ENCODE measurements at regions not wholly inside any gene's neighbourhood (a gene's known extent, or its start where the extent isn't known, plus 50 kb on each side); places are given as distances from the start of the nearest gene placed in this dataset.

DNA sequence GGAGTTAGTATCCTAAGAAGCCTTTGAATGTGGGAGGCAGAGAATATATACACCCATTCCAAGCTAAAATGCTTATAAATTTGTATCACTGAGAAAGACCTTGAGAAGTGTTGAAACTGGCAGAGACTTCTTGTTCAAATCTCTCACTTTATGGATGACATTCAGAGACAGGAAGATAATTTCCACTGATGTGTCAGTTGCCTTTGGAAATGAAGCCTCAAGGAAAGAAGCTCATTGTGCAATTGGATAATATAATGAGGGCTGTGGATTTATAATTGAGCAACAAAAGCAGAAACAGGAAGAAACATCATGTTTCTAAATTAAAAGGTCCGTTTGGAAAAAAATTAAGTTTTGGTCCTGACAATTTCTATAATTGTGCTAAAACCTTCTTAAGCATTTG, 789.9 kb upstream of the IGFBP3 start:
- no peak for DNase-seq

DNA sequence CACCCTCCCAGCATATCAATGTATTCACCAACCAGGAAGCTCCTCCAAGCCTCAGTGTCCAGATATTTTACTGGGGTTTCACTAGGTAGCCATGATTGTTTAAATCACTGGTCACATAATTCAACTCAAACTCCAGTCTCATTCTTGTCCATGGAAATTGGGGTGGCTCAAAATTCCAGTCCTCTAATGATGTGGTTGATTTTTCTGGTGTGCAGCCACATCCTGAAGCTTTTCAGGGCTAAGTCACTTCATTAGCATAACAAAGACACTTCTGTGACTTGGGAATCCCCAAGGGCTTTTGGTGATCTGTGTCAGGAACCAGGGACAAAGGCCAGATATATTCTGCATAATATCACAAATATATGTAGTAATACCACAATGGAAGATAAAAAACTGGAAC, 786.9 kb upstream of the IGFBP3 start:
- DNase-seq: no peak

- no peak for DNase-seq
Observed at GRCh38 chr7:46705386-46706255, 784.5 kb upstream of the IGFBP3 start.

DNA sequence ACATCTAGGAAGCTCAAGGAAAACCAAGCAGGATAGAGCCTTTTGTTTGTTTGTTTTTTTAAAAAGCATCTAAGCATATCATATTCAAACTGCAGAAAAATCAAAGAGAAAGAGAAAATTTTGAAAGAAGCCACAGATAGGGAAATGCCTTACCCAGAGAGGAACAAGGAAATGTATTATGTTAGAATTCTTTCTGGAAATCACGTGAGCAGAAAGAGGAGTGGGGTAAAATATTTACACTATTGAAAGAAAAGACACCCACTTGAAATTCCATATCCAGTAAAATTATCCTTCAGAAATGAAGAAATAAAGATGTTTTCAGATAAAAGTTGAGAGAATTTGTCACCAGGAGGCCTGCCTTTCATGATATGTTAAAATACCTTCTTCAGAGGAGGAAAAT, 775.7 kb upstream of the IGFBP3 start:
- no peak for DNase-seq

DNA sequence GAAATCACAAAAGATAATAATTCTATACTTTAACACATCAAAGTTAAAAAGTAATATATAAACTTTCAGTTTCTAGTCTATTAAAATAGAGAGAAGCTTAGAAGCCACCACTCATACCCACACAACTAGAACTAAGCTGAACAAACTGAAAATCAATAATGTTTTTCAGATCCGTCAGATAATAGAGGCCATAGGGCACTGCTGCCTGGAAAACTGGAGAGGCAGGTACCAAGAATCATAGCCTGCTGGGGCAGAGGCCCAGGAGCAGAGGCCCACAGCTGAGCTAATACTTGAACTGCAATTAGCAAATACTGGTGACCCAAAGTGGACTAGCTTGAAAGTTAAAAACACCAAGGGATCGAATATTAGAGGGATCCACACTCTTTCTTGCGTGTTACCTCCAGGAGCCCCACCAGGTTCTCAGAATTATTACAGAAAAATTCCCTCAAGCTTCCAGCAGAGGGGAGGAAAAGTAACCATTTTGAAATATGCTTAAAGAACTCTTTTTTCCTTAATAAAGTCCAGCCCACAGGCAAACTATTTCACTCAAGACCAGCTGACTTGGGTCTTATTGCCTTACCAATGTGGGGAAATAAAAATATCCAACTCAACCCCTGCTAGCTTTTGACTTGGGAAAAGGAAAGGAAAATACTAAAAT, 774.1 kb upstream of the IGFBP3 start:
- no peak for DNase-seq

DNA sequence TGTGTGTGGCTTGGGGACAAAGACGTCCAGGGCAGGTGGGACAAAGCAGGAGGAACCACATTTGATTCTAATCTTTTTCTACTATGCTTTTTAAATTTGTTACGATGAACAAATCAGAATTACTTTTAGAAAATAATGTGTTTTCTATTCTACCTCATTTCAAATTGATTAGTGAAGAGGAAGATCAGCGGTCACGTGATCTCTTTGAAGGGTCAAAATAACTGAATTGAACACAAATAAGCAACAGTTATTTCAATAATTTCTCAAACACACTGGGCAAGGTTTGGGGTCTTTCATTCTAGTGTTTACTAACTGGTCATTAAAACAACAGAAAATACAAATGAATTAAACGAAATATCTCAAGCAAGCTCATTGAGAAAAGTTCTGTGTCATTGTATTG, 773.0 kb upstream of the IGFBP3 start:
- DNase-seq: no peak

DNA sequence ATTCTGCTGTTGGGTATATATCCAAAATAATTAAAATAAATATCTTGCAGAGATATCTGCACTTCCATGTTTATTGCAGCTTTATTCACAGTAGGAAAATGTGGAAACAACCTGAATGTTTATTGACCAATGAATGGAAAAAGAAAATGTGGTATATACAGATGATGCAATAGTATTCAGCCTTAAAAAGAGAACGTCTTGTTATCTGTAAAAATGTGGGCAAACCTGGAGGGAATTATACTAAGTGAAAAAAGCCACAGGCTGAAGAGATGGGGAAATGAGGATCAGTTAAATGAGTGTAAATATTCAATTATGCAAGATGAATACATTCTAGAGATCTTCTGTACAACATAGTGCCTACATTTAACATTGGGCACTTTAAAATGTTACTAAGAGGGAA, 766.1 kb upstream of the IGFBP3 start:
- no peak for DNase-seq

DNA sequence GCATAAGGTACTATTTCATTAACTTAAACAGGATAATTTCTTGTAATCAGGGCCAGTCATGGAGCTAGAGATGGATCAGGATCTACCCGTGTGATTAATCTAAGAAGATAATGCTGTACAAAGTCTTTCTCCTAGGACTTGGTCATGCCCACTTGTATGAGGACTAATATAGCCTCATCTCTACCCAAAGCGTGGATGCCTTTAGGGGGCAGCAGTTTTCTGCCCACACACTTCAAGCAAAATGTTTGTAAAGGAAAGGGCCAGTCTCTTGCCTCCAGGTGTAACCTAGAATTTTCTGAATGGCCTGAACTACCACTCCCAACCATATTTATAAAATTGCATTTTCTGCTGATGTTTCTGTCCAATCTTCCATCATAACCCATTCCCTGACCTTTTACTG, 764.0 kb upstream of the IGFBP3 start:
- no peak for DNase-seq

GRCh38 chr7:46682836-46683624, 762.0 kb upstream of the IGFBP3 start:
- no peak for DNase-seq

DNA sequence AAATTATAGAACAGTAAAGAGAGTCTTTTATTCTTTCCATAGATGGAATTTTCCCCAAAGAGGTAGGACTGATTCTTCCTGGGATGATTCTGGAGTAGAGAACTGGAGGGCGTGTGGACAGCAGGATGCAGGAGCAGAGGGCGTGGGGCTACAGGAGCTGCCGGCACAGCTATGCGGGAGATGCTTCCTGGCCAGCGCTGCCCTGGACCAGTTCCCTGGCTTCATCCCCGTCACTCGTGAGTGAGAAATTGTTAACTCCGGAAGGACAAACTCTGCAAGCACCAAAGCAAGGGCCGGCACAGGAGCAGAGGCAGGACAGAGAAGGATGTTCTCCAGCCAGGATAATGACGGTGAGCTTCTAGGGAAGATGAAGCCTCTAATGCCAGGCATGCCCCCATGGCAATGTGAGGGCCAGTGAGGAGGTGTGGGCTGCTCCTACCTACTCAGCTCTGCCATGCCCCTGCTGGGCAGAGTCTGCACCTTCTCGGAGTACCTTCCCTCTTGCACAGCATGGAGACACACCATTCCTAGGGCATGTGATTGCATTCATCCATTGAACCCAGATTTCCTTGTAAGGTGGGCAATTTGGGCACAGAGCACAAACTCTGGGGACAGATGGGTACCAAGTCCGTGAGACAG, 760.9 kb upstream of the IGFBP3 start:
- DNase-seq: no peak

- no peak for DNase-seq
Observed at GRCh38 chr7:46680147-46680546, 759.1 kb upstream of the IGFBP3 start.

DNA sequence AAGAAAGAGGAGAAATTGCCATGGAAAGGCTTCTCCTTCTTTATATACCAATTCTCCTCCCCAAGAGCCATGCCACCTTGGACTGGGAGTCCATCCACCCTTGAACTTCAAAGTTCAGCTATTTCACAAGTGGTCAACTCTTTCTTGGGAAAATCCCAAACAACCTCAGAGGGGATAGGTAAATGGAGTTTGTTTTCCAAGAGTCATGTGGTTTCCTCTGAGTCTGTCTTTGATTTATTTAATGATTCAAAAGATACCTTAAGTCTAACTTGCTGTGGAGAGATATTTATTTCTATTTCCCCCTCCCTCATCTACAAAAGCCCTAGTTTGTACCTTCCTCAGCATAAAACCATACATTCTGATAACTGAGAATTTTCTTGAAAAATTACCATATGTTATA, 758.6 kb upstream of the IGFBP3 start:
- no peak for DNase-seq

DNA sequence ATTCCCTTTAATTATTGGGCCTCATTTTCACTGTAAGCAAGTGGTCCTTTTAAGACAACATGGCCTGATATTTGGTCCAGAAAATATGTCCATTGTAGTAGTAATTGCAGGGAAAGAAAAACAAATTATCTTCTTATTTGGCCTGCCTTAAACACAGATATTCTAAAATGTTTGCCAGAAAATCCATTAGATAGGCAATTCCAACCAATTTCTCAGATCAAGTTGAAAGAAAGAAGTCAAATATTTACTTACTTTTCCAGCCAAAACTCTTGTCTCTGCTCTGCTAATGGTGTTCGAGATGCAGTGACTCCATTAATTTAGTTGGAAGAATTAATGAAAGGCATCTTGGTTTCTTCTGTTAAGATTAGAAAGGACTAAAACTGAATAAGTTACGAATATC, 757.3 kb upstream of the IGFBP3 start:
- DNase-seq: no peak

DNA sequence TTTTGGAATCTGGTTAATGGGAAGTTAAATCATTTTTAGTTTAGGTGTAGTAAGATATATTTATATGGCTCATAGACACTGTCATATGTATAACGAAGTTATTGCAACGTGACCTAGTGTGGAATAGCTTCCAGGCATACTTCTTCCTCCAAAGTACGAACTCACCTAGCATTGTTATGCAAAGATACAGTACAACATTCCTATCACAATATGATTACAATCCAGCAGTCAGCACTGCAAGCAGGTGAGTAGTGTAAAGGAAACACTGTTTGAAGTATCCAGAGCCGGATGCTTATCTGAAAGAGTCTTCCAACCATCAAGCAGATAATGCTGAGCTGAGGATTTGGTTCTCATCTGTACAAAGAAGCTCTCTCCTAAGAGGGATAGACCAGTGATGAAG, 754.4 kb upstream of the IGFBP3 start:
- no peak for DNase-seq

- no peak for DNase-seq
Observed at GRCh38 chr7:46672861-46673260, 751.8 kb upstream of the IGFBP3 start.

DNA sequence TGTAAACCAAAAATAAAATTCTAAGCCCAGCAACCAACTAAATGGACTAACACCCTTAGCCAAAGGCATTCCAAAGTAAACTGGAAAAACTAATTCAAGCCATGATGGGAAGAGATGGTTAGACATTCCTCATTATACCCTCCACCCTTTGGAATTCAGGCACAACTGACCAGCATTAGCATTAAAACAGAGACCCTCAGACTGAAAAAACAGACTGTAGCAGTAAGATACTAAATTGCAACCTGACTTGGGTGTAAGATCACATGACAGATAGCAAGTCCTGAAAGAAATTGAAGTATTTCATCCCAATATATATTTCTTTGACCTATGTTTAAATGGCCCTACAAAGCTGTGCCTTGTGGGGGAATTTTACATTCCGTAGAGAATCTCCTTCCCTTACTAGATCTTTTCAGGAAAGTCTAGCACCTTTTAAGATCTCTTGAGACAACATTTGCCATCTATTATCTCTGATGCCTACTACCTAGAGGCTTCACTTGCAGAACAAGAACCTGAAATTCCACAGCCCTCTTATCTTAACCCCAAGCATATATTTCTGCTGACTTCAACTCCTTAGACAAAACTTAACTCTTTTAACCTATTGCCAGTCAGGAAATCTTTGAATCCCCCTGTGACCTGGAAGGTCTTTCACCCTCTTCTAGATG, 750.2 kb upstream of the IGFBP3 start:
- no peak for DNase-seq

DNA sequence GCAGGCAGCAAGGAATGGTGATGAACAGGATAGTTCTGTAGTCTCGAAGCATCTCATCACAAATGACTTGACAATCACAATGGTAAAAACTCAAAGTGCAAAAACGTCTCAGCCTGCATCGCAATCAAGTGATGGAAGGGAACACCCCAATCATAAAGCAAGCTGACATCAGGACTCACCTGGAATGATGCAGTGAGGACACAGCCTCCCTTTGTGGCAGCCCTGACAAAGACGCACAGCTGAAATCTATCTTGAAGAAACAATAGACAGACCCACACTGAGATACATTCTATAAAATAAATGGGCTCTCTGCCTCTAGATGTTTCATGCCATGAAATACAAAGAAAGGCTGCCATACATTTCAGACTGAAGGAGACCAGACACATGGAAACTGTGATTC, 748.0 kb upstream of the IGFBP3 start:
- no peak for DNase-seq

DNA sequence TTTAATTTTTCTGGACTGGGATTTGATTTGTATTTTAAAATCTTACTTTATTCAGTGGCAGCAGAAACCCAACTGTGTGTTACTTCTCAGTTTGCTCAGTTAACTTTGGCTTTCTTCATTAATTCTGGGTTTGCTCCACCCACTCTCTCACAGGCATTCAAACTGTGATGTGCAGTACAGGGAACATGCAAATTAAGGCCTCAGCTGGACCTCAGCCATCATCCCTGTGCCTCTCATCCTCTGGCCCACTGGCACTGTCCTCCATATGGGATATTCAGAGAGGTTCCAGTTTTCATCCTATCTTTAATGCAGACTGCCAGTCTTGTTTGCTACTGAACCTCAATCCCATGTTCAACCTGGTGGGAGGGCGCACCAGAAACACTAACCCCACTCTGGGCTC, 743.4 kb upstream of the IGFBP3 start:
- DNase-seq: no peak

- DNase-seq: no peak
Observed at GRCh38 chr7:46663025-46663424, 742.0 kb upstream of the IGFBP3 start.

DNA sequence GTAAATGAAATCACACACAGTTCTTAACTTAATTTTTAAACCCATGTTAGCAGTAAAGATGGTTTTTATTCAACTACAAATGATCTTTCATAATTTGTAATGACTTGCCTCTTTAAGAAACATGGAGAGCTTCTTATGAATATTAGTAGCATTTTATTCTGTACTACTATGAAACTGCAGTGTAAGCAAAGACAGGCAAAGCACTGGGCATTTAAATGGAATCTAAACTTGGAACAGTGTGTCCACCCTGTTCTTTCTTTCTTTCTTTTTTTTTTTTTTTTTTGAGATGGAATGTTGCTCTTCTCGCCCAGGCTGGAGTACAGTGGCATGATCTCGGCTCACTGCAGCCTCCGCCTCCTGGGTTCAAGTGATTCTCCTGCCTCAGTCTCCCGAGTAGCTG, 740.4 kb upstream of the IGFBP3 start:
- no peak for DNase-seq

DNA sequence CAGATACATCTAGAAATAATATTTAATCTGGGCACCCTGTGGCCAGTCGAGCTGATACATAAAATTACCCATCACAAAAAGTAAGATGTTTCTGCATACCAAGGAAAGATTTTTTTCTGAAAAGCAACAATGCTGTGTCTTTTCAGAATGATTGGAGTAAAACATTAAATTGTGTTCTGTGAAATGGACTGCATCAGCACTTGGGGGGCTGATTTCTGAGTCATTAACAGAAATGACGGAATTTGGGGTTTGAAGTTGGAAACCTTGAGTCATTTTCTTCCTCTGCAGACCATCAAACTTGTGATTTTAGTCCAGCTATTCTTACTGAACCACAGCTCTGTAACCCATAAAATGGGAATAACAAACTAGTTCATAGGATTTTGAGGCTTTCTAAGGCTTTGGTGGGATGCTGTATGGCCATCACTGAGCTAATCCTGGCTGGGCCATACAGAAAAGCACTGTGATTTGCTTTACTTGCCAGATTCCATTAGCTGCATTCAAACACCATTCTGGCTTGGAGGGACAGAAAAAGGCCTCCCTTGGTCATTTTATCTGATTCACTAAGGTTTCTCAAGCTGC, 739.4 kb upstream of the IGFBP3 start:
- DNase-seq: no peak

DNA sequence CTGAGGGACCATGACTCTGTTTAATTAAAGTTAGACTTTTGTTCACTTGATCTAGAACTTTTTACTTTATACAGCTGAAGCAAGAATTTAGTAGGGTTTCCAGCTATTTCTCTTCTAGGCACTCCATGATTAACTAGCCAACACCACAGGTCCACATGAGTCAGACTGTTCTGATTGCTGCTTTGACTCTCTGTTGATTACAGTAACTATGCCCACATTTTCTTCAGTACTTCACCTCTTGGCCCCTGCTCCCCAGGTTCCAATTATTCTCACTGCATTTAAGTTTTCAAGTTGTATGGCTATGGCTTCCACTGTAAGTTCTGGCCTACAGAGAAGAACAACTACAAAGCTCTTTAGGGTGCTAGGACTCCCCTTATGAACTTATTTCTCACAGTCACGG, 737.2 kb upstream of the IGFBP3 start:
- DNase-seq: no peak
